Skeletal muscle cell (primary cell): ENCODE measurements at regions not wholly inside any gene's neighbourhood (a gene's known extent, or its start where the extent isn't known, plus 50 kb on each side); places are given as distances from the start of the nearest gene placed in this dataset.

Source experiments
- DNase-seq: peaks from one replicate; pipeline ENCODE4 v3.0.0-alpha.2; 2010; ENCODE audit warnings: low read depth
- H3K4me3 ChIP-seq: 2 replicates; pipeline ENCODE4 v1.5.1; 2011; ENCODE audit warnings: low read depth, mild to moderate bottlenecking, control low read depth, low read length, moderate library complexity

DNA sequence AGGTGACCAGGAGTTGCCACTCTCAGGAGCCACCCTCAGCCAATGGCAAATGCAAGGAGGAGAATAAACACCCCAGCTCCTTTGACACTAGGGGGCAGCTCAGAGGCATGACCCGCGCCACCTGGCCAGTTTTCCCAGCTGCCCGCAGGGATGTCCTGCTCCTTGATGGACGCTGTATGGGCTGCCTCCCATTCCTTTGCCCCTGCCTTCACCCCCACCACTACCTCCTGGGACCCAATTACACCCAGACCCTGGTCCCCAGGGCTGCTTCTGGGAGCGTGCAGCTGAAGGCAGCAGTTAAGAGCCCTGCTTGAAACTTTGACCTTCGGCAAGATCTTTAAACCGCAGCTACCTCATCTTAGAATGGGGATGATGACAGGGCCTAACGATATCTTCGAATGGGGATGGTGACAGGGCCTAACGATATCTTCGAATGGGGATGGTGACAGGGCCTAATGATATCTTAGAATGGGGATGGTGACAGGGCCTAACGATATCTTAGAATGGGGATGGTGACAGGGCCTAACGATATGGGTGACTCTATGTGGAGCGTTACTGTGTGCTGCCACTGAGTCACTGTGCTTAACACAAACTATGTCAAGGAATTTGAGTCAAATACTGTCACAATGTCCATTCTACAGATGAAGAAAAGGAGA is 163.0 kb upstream of the KAZN start:
- no peak overlapping the region for H3K4me3 ChIP-seq
- DNase-seq, result no peak

DNA sequence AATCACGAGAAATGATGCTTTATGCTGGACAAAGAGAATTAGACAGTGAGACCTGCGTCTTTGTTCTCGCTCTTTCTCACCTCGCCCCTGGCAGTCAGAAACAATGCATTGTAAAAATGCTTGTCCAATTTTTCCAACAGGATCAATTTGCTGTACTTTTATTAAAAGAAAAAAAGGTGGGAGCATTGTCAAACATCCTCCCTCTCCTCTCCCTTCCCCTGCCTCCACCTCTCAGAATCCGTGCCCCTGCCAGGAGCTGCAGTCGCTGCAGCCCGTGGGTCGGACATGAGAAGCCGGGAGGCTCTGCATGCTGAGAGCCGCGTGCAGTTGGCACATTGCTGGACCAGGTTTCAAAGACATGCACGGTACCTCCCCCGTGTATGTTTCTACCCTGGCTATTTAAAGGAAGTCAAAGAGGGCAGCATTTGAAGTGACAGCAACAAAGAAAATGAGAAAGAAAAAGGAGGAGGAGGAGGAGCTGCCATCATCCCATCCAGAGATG is 161.0 kb upstream of the KAZN start:
- no peak overlapping the region for H3K4me3 ChIP-seq

DNA sequence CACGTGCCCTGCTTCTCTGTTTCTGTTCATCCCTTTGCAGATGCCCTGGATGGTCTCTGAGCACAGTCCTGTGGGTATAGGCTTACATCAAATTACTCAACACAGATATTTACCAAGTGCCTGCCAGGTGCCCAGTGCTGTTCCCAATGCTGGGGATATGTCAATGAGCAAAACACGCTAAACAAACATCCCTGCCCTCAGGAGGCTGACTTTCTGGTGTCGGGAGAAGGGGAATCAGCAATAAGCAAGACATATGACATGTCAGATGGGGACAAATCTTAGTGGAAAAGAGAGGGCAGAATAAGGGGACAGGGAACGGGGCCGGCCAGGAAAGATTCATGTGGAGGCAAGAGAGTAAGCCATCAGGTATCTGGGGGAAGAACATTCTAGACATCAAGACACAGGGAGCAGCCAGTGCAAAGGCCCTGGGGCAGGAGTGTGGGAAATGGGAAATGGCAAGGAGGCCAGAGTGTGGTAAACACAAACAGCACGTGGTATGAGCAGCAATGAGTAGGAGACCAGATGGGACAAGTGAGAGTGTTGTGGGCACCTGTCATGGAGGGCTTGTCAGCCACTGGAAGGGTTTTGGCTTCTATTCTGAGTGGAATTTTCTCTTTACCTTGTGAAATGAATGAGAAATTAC is 160.2 kb upstream of the KAZN start:
- DNase-seq, result no peak
- H3K4me3 ChIP-seq, result no peak overlapping the region

More for the DNA sequence above, 161.0 kb upstream of the KAZN start:
- DNase-seq, result no peak

DNA sequence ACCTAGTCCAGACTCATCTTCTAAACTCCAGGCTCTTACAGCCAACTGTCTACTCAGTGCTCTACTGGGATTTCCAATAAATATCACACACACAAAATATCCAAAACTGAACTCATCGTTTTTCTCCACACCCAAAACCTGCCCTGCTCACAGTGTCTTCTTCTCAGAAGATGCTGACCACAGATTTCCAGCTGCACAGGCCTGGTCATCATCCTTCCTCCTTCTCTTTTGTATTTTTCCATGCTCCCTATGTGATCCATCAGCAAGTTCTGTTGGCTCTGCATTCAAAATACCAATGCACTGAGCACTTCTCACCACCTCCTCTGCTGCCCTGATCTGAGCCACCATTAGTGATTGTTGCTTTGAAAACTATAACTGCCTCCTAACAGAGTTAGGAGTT is 159.5 kb upstream of the KAZN start:
- DNase-seq, result no peak
- H3K4me3 ChIP-seq, result no peak overlapping the region

DNA sequence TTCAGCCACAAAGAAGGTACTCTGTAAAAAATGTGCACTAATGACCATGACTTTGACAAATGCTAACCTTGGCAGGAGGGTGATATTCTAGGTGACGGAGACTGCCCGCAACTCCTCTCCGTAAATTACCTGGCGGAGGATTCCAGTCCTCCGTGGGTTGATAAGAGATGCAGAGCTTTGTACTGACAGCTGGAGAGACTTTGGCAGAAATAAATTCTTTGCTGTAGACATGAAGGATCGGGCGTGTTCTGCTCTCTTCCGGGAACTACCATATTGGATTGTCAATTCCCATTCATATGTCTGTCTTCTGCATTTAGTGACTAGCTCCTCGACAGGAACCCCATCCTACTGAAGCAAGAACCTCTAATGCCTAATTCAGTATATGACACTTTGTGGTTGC is 158.3 kb upstream of the KAZN start:
- H3K4me3 ChIP-seq, result no peak overlapping the region
- no peak for DNase-seq

DNA sequence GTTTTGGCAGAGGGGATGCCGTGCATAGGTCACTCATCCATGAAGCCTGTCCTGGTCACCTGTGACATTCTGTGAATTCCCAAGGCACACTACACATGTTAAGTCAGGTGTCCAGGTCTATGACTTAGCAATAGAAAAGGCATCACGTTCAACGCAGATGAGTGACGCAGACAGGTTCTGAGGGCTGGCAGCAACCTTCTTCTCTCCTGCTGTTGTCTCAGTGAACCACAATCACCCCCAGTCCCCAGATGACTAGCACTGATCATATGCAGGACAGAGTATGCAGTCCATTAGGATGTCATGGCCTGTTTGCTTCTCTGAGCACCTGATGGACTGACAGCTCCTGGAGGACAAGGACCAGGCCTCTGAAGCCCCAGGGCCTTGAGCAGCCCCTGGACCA is 157.8 kb upstream of the KAZN start:
- DNase-seq, result no peak
- H3K4me3 ChIP-seq, result no peak overlapping the region

DNA sequence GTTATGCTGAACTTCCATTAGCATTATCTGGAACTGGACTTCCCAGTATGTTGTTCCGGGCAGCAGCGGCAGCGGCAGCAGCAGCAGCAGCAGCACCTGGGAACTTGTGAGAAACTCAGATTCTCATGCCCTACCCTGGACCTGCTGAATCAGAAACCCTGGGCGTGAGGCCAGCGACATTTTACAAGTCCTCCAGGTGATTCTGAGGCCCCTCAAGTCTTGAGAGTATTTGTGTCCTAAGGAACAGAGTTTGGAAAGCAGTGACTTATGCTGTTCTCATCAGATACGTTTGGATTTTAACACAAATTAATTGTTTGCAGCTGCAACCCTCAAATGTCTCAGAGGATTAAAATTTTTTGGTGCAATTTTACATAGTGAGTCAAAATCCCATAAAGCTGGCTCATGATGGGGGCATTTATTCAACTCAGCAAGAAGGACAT is 157.2 kb upstream of the KAZN start:
- DNase-seq, result peak; percentile 72
- H3K4me3 ChIP-seq, result no peak overlapping the region

DNA sequence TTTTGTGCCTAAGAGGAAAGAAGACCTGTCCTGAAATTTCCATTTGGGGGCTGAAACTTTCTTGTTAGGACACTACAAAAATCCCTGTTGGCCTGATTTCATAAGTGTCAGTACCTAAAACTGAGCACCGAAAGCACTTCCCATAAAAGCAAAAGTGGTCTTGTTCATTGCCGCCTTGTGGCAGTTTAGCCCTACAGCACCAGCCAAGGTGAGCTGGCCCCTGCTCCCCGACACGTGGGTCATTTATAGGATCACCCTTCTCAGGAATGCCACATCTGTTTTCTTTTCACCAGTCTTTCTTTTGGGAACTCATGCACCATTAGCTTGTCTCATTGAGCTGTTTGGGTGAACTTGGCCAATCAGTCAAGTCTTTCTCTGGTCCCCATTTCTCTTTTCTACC is 155.8 kb upstream of the KAZN start:
- H3K4me3 ChIP-seq, result no peak overlapping the region
- DNase-seq, result no peak

DNA sequence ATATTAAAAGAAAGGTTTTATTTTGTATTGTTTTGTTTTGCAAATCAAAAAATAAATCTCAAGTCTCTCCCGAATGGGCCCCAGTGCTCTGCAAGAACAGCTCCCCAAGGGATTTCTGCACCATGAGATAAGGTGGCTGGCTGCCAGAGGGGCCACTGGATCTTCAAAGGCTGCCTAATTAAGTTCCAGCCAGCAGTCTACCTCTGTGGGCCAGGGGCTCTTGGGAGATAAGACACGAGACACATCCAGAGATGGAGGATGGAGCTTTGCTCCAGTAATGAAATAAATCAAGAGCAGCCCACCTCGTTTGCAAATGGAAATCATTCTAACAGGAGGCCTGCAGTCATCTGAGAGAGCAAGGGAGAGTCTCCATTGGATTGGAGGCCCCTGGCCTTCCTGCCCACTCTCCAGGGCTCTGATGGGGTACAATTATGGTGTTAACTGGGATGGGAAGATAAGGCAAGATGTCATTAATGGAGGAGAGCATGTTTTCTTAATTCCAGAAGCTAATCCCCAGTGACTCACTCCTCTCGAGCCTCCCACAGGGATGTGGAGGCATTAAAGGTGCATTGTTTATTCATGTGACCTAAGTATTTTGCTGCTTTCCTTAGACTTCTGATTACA is 155.2 kb upstream of the KAZN start:
- no peak for DNase-seq
- H3K4me3 ChIP-seq, result no peak overlapping the region

DNA sequence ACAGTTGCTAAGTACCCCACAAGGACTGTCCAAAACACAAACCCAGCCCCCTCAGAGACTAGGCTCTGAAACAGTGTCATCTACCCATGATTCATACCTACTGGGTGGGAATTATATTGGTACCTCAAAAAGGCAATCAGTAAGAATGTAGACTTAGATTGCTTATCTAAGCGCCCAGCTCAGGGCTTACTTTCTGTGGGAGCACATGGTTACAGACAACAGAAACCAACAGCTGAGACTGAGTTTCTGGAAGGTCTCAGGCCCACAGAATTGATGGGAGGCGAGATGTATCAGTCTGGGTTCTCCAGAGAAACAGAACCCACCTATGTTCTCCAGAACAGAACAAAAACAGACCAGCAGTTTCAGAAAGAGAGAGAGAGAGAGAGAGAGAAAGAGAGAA is 147.3 kb upstream of the KAZN start:
- no peak for DNase-seq
- no peak overlapping the region for H3K4me3 ChIP-seq

DNA sequence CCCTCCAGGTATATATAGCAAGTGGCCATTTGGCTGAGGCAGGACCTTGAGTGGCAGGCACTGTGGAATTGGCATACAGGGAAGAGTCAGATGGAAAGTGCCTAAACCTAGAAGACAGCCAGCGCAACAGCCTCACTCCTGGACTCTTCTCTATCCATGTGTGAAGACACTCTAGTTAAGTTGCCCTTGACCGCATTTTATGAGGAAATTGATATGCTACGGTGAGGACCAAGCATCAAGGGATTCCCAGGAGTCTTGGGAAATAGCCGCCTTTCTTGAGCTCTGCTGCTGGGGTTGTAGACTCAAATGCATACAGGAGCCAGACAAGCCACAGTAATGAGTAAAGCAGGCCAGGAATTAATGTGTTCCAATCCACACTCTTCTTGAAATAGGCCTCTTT is 145.9 kb upstream of the KAZN start:
- no peak overlapping the region for H3K4me3 ChIP-seq
- DNase-seq, result no peak

DNA sequence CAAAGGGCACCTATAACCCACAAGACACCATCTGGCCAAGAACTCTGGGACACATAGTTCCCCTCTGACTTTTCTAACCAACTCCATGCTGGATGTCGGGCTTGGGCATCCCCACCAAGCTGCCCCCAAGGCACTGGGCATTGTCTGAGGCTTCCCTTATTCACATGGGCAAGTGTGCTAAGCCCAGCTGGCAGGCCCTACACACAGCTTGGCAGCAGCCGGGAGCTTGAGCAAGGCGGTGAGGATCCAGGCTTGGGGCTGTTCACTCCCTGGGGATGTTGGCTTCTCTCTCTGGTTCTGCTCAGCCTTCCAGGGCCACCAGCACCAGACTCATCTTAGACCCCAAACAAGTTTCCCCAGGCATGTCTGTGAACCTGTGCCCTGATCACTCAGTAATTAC is 138.3 kb upstream of the KAZN start:
- DNase-seq, result no peak
- no peak overlapping the region for H3K4me3 ChIP-seq

DNA sequence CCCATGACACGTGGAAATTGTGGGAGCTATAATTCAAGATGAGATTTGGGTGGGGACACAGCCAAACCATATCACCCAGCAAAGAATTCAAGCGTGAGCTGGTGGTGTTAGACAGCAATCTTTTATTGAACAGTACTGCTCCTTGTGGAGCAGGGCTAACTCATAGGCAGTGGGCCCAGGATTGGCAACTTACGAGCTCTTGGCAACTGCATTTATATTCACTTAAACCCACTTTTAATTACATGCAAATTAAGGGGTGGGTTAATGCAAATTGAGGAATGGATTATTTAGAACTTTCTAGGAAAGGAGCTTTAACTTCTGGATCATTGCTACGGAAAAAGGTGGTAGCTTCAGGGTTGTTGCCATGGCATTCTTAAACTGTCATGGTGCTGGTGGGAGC is 135.6 kb upstream of the KAZN start:
- no peak overlapping the region for H3K4me3 ChIP-seq
- DNase-seq, result no peak

DNA sequence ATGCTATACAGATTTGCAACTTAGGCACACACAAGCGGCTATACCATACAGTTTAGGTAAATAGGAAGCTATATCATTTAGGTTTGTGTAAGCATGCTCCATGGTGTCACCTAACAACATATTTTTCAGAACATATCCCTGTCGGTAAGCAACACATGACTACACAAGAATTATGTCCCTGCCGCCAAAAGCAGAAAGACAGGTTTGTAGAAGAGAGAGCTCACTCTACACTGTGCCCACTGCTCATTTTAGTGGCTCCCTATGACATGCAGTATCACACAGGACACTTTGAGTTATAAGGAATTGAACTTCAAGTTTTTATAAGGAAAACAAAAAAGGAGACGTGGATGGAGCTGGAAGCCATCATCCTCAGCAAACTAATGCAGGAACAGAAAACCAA is 132.5 kb upstream of the KAZN start:
- DNase-seq, result no peak
- H3K4me3 ChIP-seq, result no peak overlapping the region

DNA sequence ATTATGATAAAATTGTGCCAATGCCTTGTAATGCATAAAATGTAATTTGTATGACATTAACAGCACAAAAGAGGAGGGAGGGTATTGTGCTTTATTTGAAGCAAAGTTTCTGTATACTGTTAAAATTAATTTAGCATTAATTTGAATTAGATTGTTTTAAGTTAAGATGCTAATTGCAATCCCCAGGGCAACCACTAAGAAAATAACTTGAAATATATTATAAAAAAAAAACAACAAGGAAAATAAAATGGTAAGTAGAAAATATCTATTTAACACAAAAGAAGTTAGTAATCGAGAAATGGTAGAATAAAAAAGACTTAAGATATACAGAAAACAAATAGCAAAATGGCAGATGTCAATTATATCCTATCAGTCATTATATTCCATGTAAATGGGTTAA is 131.4 kb upstream of the KAZN start:
- DNase-seq, result no peak
- no peak overlapping the region for H3K4me3 ChIP-seq

DNA sequence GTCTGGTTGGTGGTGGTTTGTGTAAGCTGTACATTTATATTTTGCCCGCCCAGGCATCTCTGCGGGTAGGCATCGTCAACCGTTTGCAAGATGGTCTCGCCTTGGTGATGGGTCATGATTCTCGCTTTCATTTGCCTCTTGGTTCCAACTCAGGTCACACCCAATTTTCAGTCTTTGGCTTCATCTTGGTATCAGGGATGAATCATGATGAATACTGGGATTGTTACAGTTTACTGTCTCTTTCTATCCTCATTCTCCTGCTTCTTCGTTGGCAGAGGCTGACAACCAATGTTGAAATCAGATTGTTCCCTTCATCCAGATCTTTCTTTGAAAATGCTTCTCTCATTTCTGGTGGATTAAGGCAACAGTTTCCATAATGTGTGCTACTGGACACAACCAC is 129.7 kb upstream of the KAZN start:
- DNase-seq, result no peak
- no peak overlapping the region for H3K4me3 ChIP-seq

DNA sequence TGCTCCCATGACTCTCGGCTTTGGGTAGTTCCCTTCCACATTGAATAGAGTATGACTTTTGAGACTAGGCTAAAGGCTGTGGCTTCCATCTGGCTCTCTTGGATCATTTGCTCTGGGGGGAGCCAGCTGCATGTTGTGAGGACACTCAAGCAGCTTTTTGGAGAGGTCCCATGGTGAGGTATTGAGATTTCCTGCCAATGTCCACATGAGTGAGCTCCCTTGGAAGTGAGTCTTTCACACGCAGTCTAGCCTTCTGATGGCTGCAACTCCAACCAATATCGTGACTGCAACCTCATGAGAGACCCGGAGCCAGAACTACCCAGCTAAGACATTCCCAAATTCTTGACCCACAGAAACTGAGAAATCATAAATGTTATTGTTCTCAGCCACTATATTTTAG is 127.7 kb upstream of the KAZN start:
- DNase-seq, result no peak
- H3K4me3 ChIP-seq, result no peak overlapping the region

DNA sequence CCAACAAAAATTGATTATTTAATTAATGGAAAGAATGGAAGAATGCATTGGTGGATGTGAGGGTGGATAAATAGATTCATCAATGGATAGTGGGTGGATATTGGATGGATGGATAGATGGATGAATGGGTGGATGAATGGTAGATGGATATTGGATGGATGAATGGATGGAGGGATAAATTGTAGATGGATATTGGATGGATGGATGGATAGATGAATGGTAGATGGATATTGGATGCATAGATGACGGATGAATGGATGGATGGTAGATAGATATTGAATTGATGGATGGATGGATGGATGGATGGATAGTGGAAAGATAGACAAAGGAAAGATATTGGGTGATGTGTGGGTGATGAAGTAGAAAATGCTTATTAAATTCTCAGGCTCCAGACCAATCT is 123.6 kb upstream of the KAZN start:
- DNase-seq, result no peak
- no peak overlapping the region for H3K4me3 ChIP-seq

DNA sequence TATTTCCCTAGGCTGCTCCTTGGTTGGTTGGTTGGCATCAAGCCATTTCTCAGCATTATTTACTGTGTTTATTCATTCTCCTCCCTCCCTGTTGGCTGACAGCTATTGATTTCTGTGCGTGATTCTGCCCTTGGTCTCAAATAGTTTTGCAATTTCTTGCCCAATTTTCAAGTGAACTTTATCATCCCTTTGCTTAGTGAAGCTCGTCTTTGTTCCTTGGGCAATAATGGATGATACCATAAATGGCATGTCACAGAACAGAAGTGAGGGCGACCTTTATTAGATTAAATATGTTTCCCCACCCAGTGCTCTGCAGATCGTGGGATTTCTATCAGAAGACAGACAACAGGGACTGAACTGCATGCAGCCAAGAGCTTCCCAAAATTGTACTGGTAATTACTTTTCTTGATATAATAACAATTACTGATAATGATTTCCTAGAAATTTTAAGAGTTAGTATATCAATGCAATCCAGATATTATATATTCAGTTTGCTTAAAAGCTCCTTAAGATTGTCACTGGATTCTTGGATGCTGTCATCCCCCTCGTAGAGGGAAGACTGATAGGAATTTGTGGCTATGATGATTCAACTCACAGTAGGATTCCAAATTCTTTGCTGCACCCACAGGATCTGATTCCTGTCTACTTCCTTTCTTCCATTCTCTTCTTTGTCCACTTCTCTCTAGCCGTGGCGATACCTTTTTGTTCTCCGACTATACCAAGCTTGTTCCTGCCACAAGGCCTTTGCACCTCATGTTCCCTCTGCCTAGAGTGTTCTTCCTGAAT is 122.1 kb upstream of the KAZN start:
- no peak overlapping the region for H3K4me3 ChIP-seq
- DNase-seq, result no peak

DNA sequence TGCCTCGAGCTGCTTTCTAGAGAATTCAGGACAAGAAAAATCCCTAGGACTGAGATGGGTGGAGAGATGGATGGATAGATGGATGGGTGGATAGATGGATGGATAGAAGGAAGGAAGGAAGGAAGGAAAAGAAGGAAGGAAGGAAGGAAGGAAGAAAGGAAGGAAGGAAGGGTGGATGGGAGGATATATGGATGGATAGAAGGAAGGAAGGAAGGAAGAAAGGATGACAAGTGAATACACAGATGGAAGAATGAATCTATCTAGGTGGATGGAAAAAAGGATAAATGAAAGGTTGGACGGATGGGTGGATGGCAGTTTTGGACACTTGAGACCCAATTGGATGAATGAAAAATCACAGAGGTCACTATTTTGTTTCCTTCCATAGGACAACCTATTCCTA is 120.4 kb upstream of the KAZN start:
- no peak overlapping the region for H3K4me3 ChIP-seq
- DNase-seq, result no peak
